Natural killer cell (primary cell): ENCODE measurements at regions not wholly inside any gene's neighbourhood (a gene's known extent, or its start where the extent isn't known, plus 50 kb on each side); places are given as distances from the start of the nearest gene placed in this dataset.

Experiments
- ATAC-seq, 3 donors: fragments of 150-1000 bp in 2 of 3; fragments of 200-7000 bp in 1 of 3; cut with Tn5 transposase; 1 replicate in 1 of 3; 2 replicates in 2 of 3; pipeline ENCODE4 v1.10.0; 2021; ENCODE audit warnings: mild to moderate bottlenecking in 2 of 3, moderate library complexity in 2 of 3
- DNase-seq, 2 donors: peaks; one replicate each; pipeline versions ENCODE4 v3.0.0 to v3.0.0-alpha.2; 2013 to 2021; ENCODE audit warnings: mixed read lengths in 1 of 2
- H3K27ac ChIP-seq: one replicate; pipeline ENCODE4 v1.5.1; 2013; ENCODE audit warnings: mild to moderate bottlenecking, low read length
- H3K27me3 ChIP-seq: one replicate; pipeline ENCODE4 v1.6.1; 2013; ENCODE audit warnings: low read length; ENCODE audit not compliant: control insufficient read depth, insufficient read depth
- H3K36me3 ChIP-seq: one replicate; pipeline ENCODE4 v1.6.1; 2013; ENCODE audit warnings: low read length; ENCODE audit not compliant: control insufficient read depth, insufficient read depth
- H3K4me1 ChIP-seq: one replicate; pipeline ENCODE4 v1.6.1; 2013; ENCODE audit warnings: low read length; ENCODE audit not compliant: control insufficient read depth, insufficient read depth
- H3K4me3 ChIP-seq: one replicate; pipeline ENCODE4 v1.5.1; 2013; ENCODE audit warnings: low read length
- H3K9me3 ChIP-seq: one replicate; pipeline ENCODE4 v1.6.1; 2013; ENCODE audit warnings: low read length; ENCODE audit not compliant: control insufficient read depth, insufficient read depth
- H3K27ac Mint-ChIP-seq, 2 donors: one replicate each; pipeline ENCODE4 v1.8.0; 2022; ENCODE audit warnings: mild to moderate bottlenecking in 2 of 2, mixed read lengths in 2 of 2, moderate library complexity in 1 of 2
- H3K27me3 Mint-ChIP-seq, 2 donors: one replicate each; pipeline ENCODE4 v1.8.0; 2022; ENCODE audit warnings: low read depth in 2 of 2, mixed read lengths in 2 of 2
- H3K36me3 Mint-ChIP-seq: one replicate; pipeline ENCODE4 v1.8.0; 2022; ENCODE audit warnings: mixed read lengths
- H3K4me1 Mint-ChIP-seq, 2 donors: one replicate each; pipeline ENCODE4 v1.8.0; 2022; ENCODE audit warnings: mixed read lengths in 2 of 2
- H3K4me3 Mint-ChIP-seq: one replicate; pipeline ENCODE4 v1.8.0; 2022; ENCODE audit warnings: mild to moderate bottlenecking, moderate library complexity, mixed read lengths
- H3K9me3 Mint-ChIP-seq, 2 donors: one replicate each; pipeline ENCODE4 v1.8.0; 2022; ENCODE audit warnings: mixed read lengths in 2 of 2
- WGBS: methylation state at CpG from one replicate; pipeline ENCODE4 v1.1.7; 2013; ENCODE audit warnings: missing lambda C conversion rate; ENCODE audit not compliant: insufficient coverage; 5-methylcytosine and 5-hydroxymethylcytosine counted together
- intact Hi-C: fragments of 100-400 bp; cut with micrococcal nuclease; formaldehyde crosslinking; loops from one replicate; pipeline ENCODE4 v1.14.2; 2022
- TF ChIP-seq, protein P1 (sequence below): fragments of 200-600 bp; IDR thresholded peaks from one replicate; pipeline ENCODE4 v1.8.0; 2022; ENCODE audit warnings: antibody characterized with exemption

DNA sequence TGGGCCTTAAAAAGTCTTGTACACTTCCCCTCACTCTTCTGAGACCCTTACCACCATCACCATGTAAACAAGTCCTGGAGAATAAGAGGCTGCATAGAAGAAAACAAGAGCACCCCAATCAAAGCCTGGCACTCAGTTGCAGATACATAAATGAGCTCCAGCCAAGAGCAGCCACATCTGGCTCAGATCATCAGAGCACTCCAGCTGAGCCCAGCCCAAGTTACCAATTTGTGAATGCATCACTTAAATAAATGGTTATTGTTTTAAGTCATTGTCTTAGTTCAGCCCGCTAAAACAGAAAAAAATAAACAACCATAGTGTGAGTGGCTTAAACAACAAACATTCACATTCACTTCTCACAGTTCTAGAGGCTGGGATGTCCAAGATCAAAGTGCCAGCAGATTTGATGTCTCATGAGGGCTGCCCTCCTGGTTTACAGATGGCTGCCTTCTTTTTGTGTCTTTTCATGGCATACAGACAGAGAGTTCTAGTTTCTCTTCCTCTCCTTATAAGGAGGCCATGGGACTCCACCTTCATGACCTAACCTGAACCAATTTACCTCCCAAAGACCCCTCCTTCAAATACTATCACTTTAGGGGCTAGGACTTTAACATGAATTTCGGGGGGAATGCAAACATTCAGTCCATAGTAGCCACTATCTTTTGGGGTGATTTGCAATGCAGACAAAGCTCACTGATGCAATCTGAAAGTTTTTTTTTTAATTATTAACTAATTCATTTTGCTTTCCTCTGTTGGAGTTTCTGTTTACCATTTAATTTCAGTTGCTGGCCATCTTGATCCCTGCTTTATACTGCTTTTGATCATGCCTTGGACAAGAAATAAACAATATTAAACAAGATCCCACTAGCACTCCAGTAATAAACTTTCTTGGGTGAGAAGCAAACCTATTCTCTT, 187.5 kb upstream of the ACVR2A start:
- Mint-ChIP-seq H3K27ac (no peak overlapping the region), H3K4me3 (no peak overlapping the region), H3K36me3 (no peaks in the 10 kb centered on the region), H3K9me3 (no peaks in the 10 kb centered on the region), H3K27me3 (peaks cover 0 to 2% of the 10 kb centered on the region in 2 donors), H3K4me1 (peaks cover 5% of the 10 kb centered on the region in 2 donors)
- no peak overlapping the region for H3K4me3 ChIP-seq
- intact Hi-C loops, result no loop called here
- H3K27me3 ChIP-seq, result no peaks in the 10 kb centered on the region
- H3K9me3 ChIP-seq, result no peaks in the 10 kb centered on the region
- no peak overlapping the region for H3K27ac ChIP-seq
- 71% methylated on average over 1 of the region's 2 CpGs for WGBS
- ATAC-seq (no peak), DNase-seq (no peak)
- TF ChIP-seq, protein P1, sequence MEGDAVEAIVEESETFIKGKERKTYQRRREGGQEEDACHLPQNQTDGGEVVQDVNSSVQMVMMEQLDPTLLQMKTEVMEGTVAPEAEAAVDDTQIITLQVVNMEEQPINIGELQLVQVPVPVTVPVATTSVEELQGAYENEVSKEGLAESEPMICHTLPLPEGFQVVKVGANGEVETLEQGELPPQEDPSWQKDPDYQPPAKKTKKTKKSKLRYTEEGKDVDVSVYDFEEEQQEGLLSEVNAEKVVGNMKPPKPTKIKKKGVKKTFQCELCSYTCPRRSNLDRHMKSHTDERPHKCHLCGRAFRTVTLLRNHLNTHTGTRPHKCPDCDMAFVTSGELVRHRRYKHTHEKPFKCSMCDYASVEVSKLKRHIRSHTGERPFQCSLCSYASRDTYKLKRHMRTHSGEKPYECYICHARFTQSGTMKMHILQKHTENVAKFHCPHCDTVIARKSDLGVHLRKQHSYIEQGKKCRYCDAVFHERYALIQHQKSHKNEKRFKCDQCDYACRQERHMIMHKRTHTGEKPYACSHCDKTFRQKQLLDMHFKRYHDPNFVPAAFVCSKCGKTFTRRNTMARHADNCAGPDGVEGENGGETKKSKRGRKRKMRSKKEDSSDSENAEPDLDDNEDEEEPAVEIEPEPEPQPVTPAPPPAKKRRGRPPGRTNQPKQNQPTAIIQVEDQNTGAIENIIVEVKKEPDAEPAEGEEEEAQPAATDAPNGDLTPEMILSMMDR, result no peak
- H3K36me3 ChIP-seq, result no peaks in the 10 kb centered on the region
- no peaks in the 10 kb centered on the region for H3K4me1 ChIP-seq

DNA sequence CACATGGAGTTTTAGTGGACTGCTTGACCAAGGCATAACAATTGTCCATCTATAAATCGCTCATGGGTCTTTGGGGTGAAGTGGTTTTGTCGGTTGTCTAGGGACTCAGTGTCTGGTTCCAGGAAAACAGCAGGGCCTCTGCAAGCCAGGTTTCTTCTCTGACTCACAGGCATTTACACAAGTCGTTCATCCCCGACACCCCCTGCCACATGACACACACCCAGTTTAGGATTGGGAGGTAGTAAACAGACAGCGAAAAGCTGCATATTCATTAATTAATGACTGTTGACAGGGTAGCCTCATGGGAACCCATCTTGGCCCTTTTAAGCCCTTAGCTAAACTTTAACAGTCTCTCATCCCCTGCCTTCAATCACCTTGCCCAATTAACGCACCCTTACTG, 194.8 kb upstream of the ACVR2A start:
- DNase-seq, result no peak
- no peaks in the 10 kb centered on the region for H3K4me1 ChIP-seq
- no peaks in the 10 kb centered on the region for H3K27me3 ChIP-seq
- Mint-ChIP-seq H3K4me1 (peaks cover 0 to 4% of the 10 kb centered on the region in 2 donors), H3K9me3 (no peaks in the 10 kb centered on the region), H3K27me3 (peaks cover 0 to 8% of the 10 kb centered on the region in 2 donors), H3K27ac (no peak overlapping the region), H3K4me3 (no peak overlapping the region), H3K36me3 (no peaks in the 10 kb centered on the region)
- TF ChIP-seq, protein P1, result no peak
- H3K36me3 ChIP-seq, result no peaks in the 10 kb centered on the region
- no peak overlapping the region for H3K27ac ChIP-seq
- no peaks in the 10 kb centered on the region for H3K9me3 ChIP-seq
- intact Hi-C loops, result no loop called here
- ATAC-seq, result no peak
- no peak overlapping the region for H3K4me3 ChIP-seq
- WGBS, result 96% methylated on average over 6 of the region's 6 CpGs

DNA sequence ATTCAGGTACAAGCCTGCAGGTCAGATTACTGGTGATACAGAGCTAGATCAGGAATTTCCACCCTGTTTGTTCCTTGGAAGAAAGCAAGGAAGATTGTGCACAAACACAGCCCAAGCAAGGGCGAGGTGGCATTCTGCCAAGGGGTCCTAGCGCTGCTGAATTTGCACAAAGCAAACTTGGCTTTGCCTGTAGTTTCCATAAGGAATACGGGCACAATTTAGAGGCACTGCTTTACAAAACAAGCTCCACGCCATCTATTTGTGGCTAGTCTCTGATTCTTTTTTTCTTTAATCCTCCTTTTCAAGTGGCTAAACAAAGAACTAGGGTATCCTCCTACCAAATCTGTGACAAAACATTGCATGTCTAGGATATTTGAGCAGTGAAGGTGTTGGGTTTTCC, 195.5 kb upstream of the ACVR2A start:
- 87% methylated on average over 4 of the region's 4 CpGs for WGBS
- H3K4me3 ChIP-seq, result no peak overlapping the region
- intact Hi-C loops, result no loop called here
- H3K27me3 Mint-ChIP-seq, result peaks cover 0 to 8% of the 10 kb centered on the region in 2 donors
- H3K27me3 ChIP-seq, result no peaks in the 10 kb centered on the region
- H3K27ac ChIP-seq, result no peak overlapping the region
- no peaks in the 10 kb centered on the region for H3K36me3 Mint-ChIP-seq
- no peak overlapping the region for H3K4me3 Mint-ChIP-seq
- H3K4me1 ChIP-seq, result no peaks in the 10 kb centered on the region
- H3K36me3 ChIP-seq, result no peaks in the 10 kb centered on the region
- TF ChIP-seq, protein P1, result no peak
- no peak for DNase-seq
- H3K27ac Mint-ChIP-seq, result no peak overlapping the region
- H3K9me3 Mint-ChIP-seq, result no peaks in the 10 kb centered on the region
- peaks cover 0 to 4% of the 10 kb centered on the region in 2 donors for H3K4me1 Mint-ChIP-seq
- ATAC-seq, result no peak
- no peaks in the 10 kb centered on the region for H3K9me3 ChIP-seq
